Keratinocyte (primary cell): ENCODE measurements at regions not wholly inside any gene's neighbourhood (a gene's known extent, or its start where the extent isn't known, plus 50 kb on each side); places are given as distances from the start of the nearest gene placed in this dataset.

ENCODE experiments used
- DNase-seq: peaks from one replicate; pipeline ENCODE4 v3.0.0-alpha.2; 2011; ENCODE audit warnings: low read depth, missing footprints, low spot score
- FAIRE-seq: peaks from 2 replicates; lab custom pipeline; 2011; peaks lifted over from hg19 to GRCh38; lab: Jason Lieb, UNC
- H2AFZ ChIP-seq: 2 replicates; pipeline ENCODE4 v1.6.0; 2012; ENCODE audit warnings: low read length, control low read depth, inconsistent platforms; ENCODE audit not compliant: control insufficient read depth
- H3K27ac ChIP-seq: 2 replicates; pipeline ENCODE4 v1.5.1; 2011; ENCODE audit warnings: low read length; ENCODE audit not compliant: control insufficient read depth, insufficient read depth
- H3K27me3 ChIP-seq: 3 replicates; pipeline ENCODE4 v1.6.0; 2011; ENCODE audit warnings: low read length; ENCODE audit not compliant: control insufficient read depth, insufficient read depth; ENCODE audit errors: extremely low read depth
- H3K36me3 ChIP-seq, 2 experiments: 2 replicates in 1 of 2; 3 replicates in 1 of 2; pipeline ENCODE4 v1.5.1; 2011; ENCODE audit warnings: low read length in 2 of 2, mild to moderate bottlenecking in 1 of 2; ENCODE audit not compliant: control insufficient read depth in 2 of 2, insufficient read depth in 2 of 2; ENCODE audit errors: extremely low read depth in 1 of 2
- H3K4me1 ChIP-seq: 3 replicates; pipeline ENCODE4 v1.5.1; 2011; ENCODE audit warnings: low read length; ENCODE audit not compliant: control insufficient read depth, insufficient read depth; ENCODE audit errors: extremely low read depth
- H3K4me2 ChIP-seq: 3 replicates; pipeline ENCODE4 v1.6.0; 2011; ENCODE audit warnings: low read depth, low read length; ENCODE audit not compliant: control insufficient read depth, insufficient read depth; ENCODE audit errors: extremely low read depth
- H3K4me3 ChIP-seq, 3 experiments: fragments of 200-600 bp in 1 of 3; sonication (generic) in 1 of 3; 2 replicates in 2 of 3; 3 replicates in 1 of 3; pipeline ENCODE4 v1.5.1; 2011 to 2016; ENCODE audit warnings: low read length in 3 of 3, mild to moderate bottlenecking in 3 of 3, control low read depth in 2 of 3, inconsistent platforms in 1 of 3, low read depth in 1 of 3, mixed read lengths in 1 of 3, mixed run types in 1 of 3, moderate library complexity in 1 of 3; ENCODE audit not compliant: control insufficient read depth in 2 of 3, insufficient read depth in 2 of 3; ENCODE audit errors: extremely low read depth in 1 of 3
- H3K79me2 ChIP-seq: 2 replicates; pipeline ENCODE4 v1.6.0; 2012; ENCODE audit warnings: low read length; ENCODE audit not compliant: control insufficient read depth, insufficient read depth
- H3K9ac ChIP-seq: 3 replicates; pipeline ENCODE4 v1.6.0; 2011; ENCODE audit warnings: low read length; ENCODE audit not compliant: control insufficient read depth, insufficient read depth; ENCODE audit errors: extremely low read depth
- H3K9me1 ChIP-seq: 3 replicates; pipeline ENCODE4 v1.6.0; 2011; ENCODE audit warnings: low read length; ENCODE audit not compliant: control insufficient read depth, insufficient read depth; ENCODE audit errors: extremely low read depth
- H3K9me3 ChIP-seq: 2 replicates; pipeline ENCODE4 v1.5.1; 2012; ENCODE audit warnings: low read depth, low read length; ENCODE audit not compliant: control insufficient read depth
- H4K20me1 ChIP-seq: 3 replicates; pipeline ENCODE4 v1.6.0; 2011; ENCODE audit warnings: low read length; ENCODE audit not compliant: control insufficient read depth, insufficient read depth; ENCODE audit errors: extremely low read depth
- EZH2 ChIP-seq: IDR thresholded peaks from one replicate; pipeline ENCODE4 v1.6.1; 2012; ENCODE audit warnings: inconsistent platforms, mild to moderate bottlenecking, low read length, moderate library complexity
- dilution Hi-C: fragments of 300-500 bp; cut with MboI; formaldehyde crosslinking; loops from one replicate; pipeline ENCODE4 v1.7.0; 2020; ENCODE audit warnings: low sequenced_read_pairs; ENCODE audit not compliant: extremely low pct_ligation_motif_present
- TF ChIP-seq, protein P1 (sequence below), 3 experiments: IDR thresholded peaks in 1 of 3; conservative IDR thresholded peaks in 1 of 3; optimal IDR thresholded peaks in 1 of 3; 2 replicates in 2 of 3; 3 replicates in 1 of 3; pipeline versions ENCODE3 to v1.5.1; 2011; ENCODE audit warnings: low read length in 3 of 3, mild to moderate bottlenecking in 3 of 3, moderate library complexity in 2 of 3, control low read depth in 1 of 3, inconsistent platforms in 1 of 3; ENCODE audit not compliant: insufficient read depth in 2 of 3; ENCODE audit errors: extremely low read depth in 1 of 3

DNA sequence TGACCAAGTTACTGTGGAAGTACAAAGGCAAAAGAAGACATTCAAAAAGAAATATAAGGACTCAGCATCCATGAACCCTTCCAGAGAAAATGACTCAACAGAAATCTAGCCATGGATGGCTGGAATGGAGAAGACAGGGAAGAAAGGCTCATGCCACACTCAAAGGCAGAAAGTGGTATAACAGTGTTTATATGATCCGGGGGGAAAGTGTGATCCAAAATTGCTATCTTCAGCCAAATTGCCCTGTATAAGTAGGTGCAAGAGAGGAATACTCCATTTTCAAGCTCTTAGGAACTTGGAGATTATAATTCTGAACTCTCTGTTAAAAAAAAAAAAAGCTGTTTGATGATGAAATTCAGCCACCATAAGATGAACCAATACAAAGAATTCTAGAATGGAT is 81.8 kb upstream of the TENM4 start:
- dilution Hi-C loops: no loop called here

DNA sequence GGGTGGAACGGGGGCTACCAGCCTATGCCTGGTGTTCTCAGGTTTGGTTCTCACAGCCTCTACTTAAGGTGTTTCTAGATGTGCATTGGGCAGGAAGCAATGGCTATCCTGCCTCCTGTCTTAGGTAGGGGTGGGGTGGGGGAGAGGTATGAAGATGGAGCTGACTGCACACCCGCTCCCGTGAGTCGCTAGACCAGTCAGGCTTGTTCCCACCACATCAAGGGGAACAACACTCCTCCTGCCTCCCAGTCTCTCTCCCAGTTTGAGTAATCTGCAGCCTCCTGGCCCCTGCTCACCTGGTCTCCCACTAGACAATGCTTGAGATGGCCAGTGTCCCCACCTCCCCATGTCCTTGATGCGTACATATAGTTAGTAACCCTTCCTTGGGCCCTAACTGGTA is 79.3 kb upstream of the TENM4 start:
- H3K79me2 ChIP-seq: no peaks in the 10 kb centered on the region
- no peaks in the 10 kb centered on the region for H3K36me3 ChIP-seq
- no peak overlapping the region for H3K9ac ChIP-seq
- no peaks in the 10 kb centered on the region for H3K9me3 ChIP-seq
- FAIRE-seq (no peak), DNase-seq (no peak)
- no peak overlapping the region for H3K27ac ChIP-seq
- H3K27me3 ChIP-seq: peaks cover 4% of the 10 kb centered on the region
- no peaks in the 10 kb centered on the region for H3K4me1 ChIP-seq
- H4K20me1 ChIP-seq: no peaks in the 10 kb centered on the region
- no peak for TF ChIP-seq EZH2
- TF ChIP-seq, protein P1, sequence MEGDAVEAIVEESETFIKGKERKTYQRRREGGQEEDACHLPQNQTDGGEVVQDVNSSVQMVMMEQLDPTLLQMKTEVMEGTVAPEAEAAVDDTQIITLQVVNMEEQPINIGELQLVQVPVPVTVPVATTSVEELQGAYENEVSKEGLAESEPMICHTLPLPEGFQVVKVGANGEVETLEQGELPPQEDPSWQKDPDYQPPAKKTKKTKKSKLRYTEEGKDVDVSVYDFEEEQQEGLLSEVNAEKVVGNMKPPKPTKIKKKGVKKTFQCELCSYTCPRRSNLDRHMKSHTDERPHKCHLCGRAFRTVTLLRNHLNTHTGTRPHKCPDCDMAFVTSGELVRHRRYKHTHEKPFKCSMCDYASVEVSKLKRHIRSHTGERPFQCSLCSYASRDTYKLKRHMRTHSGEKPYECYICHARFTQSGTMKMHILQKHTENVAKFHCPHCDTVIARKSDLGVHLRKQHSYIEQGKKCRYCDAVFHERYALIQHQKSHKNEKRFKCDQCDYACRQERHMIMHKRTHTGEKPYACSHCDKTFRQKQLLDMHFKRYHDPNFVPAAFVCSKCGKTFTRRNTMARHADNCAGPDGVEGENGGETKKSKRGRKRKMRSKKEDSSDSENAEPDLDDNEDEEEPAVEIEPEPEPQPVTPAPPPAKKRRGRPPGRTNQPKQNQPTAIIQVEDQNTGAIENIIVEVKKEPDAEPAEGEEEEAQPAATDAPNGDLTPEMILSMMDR (optimal IDR thresholded peaks at IDR 0.05 in 1 of 3, IDR thresholded peaks at IDR 0.05 in 1 of 3, conservative IDR thresholded peaks at IDR 0.05 in 1 of 3; ENCODE audit: extremely low read depth in 1 of 3, insufficient read depth in 2 of 3, low read length in 3 of 3): no peak
- dilution Hi-C loops: no loop called here
- no peaks in the 10 kb centered on the region for H3K9me1 ChIP-seq
- no peak overlapping the region for H3K4me3 ChIP-seq
- H3K4me2 ChIP-seq: no peak overlapping the region
- H2AFZ ChIP-seq: no peak overlapping the region

More for the DNA sequence above, 81.8 kb upstream of the TENM4 start:
- Histone ChIP-seq H3K9me3 (no peaks in the 10 kb centered on the region), H3K9ac (no peak overlapping the region), H3K9me1 (no peaks in the 10 kb centered on the region), H3K4me3 (no peak overlapping the region), H4K20me1 (no peaks in the 10 kb centered on the region), H3K4me1 (no peaks in the 10 kb centered on the region), H2AFZ (no peak overlapping the region), H3K79me2 (no peaks in the 10 kb centered on the region), H3K4me2 (no peak overlapping the region), H3K27me3 (no peaks in the 10 kb centered on the region), H3K27ac (no peak overlapping the region), H3K36me3 (no peaks in the 10 kb centered on the region)
- TF ChIP-seq EZH2: no peak
- TF ChIP-seq, protein P1 (optimal IDR thresholded peaks at IDR 0.05 in 1 of 3, IDR thresholded peaks at IDR 0.05 in 1 of 3, conservative IDR thresholded peaks at IDR 0.05 in 1 of 3; ENCODE audit: extremely low read depth in 1 of 3, insufficient read depth in 2 of 3, low read length in 3 of 3): no peak
- DNase-seq: no peak
- FAIRE-seq: no peak
